Fibroblast of the aortic adventitia (primary cell): ENCODE measurements at regions not wholly inside any gene's neighbourhood (a gene's known extent, or its start where the extent isn't known, plus 50 kb on each side); places are given as distances from the start of the nearest gene placed in this dataset.
"Not testable (repeated sequence)": the region's sequence is repeated elsewhere in the genome, so short reads cannot be mapped to it uniquely, and the experiment has no call there.

Experiments used
- DNase-seq: peaks from one replicate; pipeline ENCODE4 v3.0.0-alpha.2; 2010; ENCODE audit warnings: low read depth
- H3K4me3 ChIP-seq: 2 replicates; pipeline ENCODE4 v1.5.1; 2011; ENCODE audit warnings: low read depth, mild to moderate bottlenecking, control low read depth, low read length, moderate library complexity
- CTCF ChIP-seq: IDR thresholded peaks from 2 replicates; pipeline ENCODE4 v1.5.1; 2011; ENCODE audit warnings: mild to moderate bottlenecking, low read length, control low read depth, inconsistent platforms; ENCODE audit not compliant: insufficient read depth

DNA sequence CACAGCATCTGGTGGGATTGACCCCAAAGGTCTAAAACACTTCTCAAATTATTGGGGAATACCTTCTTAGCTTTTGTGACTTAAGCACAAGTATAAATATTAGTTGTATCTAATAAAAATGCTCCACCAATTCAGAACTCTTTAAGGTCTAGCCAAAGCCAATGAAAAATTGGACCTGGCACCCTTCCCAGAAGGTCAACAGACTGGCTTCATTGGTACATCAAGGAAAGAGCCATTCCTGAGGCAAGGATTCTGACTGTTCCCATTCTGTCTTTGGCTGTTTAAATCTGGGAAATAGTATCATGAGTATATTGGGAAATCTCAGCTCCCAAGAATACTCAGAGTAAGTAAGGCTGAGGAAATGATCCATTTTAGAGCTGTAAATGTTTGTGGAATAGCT is 153.0 kb upstream of the TRPC5 start:
- DNase-seq, result no peak

GRCh38 chrX:112233164-112233563 is 150.6 kb upstream of the TRPC5 start:
- no peak overlapping the region for H3K4me3 ChIP-seq
- DNase-seq, result no peak
- no peak for TF ChIP-seq CTCF

More for the DNA sequence above, 153.0 kb upstream of the TRPC5 start:
- H3K4me3 ChIP-seq, result no peak overlapping the region
- no peak for TF ChIP-seq CTCF

GRCh38 chrX:112226795-112227194 is 144.2 kb upstream of the TRPC5 start:
- DNase-seq, H3K4me3 ChIP-seq: not testable (repeated sequence)

DNA sequence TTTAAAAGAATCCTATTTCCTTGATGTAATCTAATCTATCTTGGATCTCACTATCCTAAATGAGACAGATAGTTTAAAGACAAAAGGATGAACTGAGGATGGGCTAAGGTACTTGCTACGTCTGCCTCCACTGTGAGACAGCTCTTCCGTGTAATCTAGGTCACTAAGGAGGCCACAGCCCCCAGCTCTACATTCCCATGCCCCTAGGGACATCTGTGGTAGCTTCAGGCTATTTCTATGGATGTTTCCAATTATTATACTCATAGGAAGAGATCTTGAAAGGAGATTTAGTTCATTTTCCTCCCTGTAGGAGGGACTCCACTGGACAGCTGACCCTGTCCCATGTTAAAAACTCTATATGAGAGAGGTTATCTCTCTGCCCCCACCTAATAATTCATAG is 140.8 kb upstream of the TRPC5 start:
- DNase-seq, result no peak
- H3K4me3 ChIP-seq, result no peak overlapping the region
- no peak for TF ChIP-seq CTCF

DNA sequence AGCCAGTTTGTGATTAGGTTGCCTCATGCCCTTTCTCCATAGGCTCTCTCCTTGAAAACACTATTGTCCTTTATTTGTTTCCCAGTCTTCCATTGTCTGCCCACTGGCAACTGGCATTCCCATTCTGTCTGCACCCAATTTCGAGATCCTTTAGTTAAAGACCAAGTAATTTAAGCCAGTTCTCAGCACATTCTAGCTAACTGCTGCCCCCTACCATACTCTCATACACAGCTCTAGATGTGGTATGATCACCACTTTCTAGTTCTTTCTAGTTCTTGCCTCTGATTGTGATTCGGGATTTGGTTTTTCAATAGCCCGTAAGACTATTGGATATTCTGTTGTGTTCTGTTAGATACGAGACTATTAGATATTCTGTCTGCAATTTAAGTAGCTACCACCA is 135.8 kb upstream of the TRPC5 start:
- TF ChIP-seq CTCF, result no peak
- no peak for DNase-seq
- H3K4me3 ChIP-seq, result no peak overlapping the region

DNA sequence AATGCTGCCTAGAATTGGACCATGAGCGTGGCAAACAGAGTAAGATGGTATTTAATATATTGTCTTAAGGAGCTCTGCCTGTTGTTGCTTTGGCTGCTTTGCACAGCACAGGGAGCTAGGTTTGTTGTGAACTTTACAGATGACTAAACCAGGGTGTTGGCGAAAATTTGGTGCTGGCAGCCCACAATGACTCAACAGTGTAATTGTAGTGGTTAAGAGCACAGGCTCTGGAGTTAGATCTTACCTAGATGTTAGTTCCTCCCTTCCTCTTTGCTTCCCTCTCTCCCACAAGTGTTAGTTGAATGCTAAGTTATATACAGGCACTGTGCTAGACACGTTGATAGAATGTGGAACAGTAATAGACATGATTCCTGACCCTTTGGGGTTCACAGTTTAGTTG is 128.9 kb upstream of the TRPC5 start:
- H3K4me3 ChIP-seq, result no peak overlapping the region
- no peak for DNase-seq
- no peak for TF ChIP-seq CTCF

DNA sequence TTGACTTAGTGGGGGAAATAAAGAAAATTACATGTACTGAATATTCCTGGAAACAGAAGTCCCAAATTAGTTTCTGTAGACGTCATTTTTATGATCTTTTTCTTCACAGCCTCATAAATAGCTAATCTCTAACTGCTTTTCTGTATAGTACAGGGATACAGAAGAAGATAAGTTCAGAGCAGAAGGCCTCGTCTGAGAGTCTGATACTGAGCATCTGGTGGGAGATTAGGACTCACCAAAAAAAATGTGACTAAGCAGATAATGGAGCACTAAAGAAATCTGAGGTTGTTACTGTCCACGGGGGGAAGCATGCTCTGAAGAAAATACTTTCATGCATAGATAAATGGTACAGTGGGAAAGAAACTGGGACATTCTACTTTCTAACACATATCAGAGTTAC is 115.3 kb upstream of the TRPC5 start:
- no peak overlapping the region for H3K4me3 ChIP-seq
- DNase-seq, result no peak
- no peak for TF ChIP-seq CTCF
